Dendritic cell treated with granulocyte-macrophage colony-stimulating factor and Interleukin-4, amounts not matched to agents 40 ng/mL and 50 ng/mL, for 4 days (primary cell): ENCODE measurements at regions not wholly inside any gene's neighbourhood (a gene's known extent, or its start where the extent isn't known, plus 50 kb on each side); places are given as distances from the start of the nearest gene placed in this dataset.
"Not testable (repeated sequence)": the region's sequence is repeated elsewhere in the genome, so short reads cannot be mapped to it uniquely, and the experiment has no call there.

Experiments
- H3K27ac Mint-ChIP-seq: one replicate; pipeline ENCODE4 v1.8.0; 2022; ENCODE audit warnings: mild to moderate bottlenecking, mixed read lengths
- H3K27me3 Mint-ChIP-seq: one replicate; pipeline ENCODE4 v1.8.0; 2022; ENCODE audit warnings: mild to moderate bottlenecking, mixed read lengths
- H3K36me3 Mint-ChIP-seq: one replicate; pipeline ENCODE4 v1.8.0; 2022; ENCODE audit warnings: low read depth, mixed read lengths
- H3K4me1 Mint-ChIP-seq: one replicate; pipeline ENCODE4 v1.8.0; 2022; ENCODE audit warnings: low read depth, mixed read lengths
- H3K4me3 Mint-ChIP-seq: one replicate; pipeline ENCODE4 v1.8.0; 2022; ENCODE audit warnings: mild to moderate bottlenecking, moderate library complexity, mixed read lengths
- H3K9me3 Mint-ChIP-seq: one replicate; pipeline ENCODE4 v1.8.0; 2022; ENCODE audit warnings: mixed read lengths
- intact Hi-C: fragments of 100-400 bp; cut with micrococcal nuclease; formaldehyde crosslinking; loops from one replicate; pipeline ENCODE4 v1.15.0; 2022

- Mint-ChIP-seq H3K4me1 (no peaks in the 10 kb centered on the region), H3K4me3 (no peak overlapping the region), H3K36me3 (no peaks in the 10 kb centered on the region), H3K27me3 (no peaks in the 10 kb centered on the region), H3K9me3 (peaks cover 11% of the 10 kb centered on the region), H3K27ac (no peak overlapping the region)
- intact Hi-C loops = no loop called here
These were observed 974.4 kb downstream of the NXPH1 start for GRCh38 chr7:9407816-9408215.

GRCh38 chr7:9453521-9453920 is 1020.1 kb downstream of the NXPH1 start:
- no peak overlapping the region for H3K27ac Mint-ChIP-seq
- H3K4me3 Mint-ChIP-seq = no peak overlapping the region
- H3K4me1 Mint-ChIP-seq = no peaks in the 10 kb centered on the region
- no peaks in the 10 kb centered on the region for H3K36me3 Mint-ChIP-seq
- intact Hi-C loops = no loop called here
- no peaks in the 10 kb centered on the region for H3K27me3 Mint-ChIP-seq
- peaks cover 17% of the 10 kb centered on the region for H3K9me3 Mint-ChIP-seq

DNA sequence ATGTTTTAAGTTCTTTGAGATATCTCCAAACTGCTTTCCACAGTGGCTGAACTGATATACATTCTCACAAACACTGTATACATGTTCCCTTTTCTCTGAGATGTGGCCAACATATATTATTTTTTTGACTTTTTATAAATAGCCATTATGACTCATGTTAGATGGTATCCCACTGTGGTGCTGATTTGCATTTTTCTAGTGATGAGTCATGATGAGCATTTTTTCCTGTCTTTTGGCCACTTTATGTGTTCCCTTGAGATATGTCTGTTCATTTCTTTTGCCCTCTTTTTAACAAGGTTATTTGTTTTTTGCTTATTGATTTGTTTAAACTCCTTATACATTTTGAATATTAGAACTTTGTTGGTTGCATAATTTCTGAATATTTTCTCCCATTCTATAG is 1055.1 kb downstream of the NXPH1 start:
- H3K27ac Mint-ChIP-seq = no peak overlapping the region
- no peaks in the 10 kb centered on the region for H3K27me3 Mint-ChIP-seq
- intact Hi-C loops = no loop called here
- no peak overlapping the region for H3K4me3 Mint-ChIP-seq
- peaks cover 32% of the 10 kb centered on the region for H3K9me3 Mint-ChIP-seq
- no peaks in the 10 kb centered on the region for H3K36me3 Mint-ChIP-seq
- H3K4me1 Mint-ChIP-seq = no peaks in the 10 kb centered on the region

- no peak overlapping the region for H3K27ac Mint-ChIP-seq
- peaks cover 4% of the 10 kb centered on the region for H3K9me3 Mint-ChIP-seq
- no peaks in the 10 kb centered on the region for H3K4me1 Mint-ChIP-seq
These were observed 1064.9 kb downstream of the NXPH1 start for GRCh38 chr7:9498303-9498702.

GRCh38 chr7:9502269-9502668 is 1068.9 kb downstream of the NXPH1 start:
- H3K36me3 Mint-ChIP-seq = no peaks in the 10 kb centered on the region
- H3K4me3 Mint-ChIP-seq = no peak overlapping the region
- H3K9me3 Mint-ChIP-seq = no peaks in the 10 kb centered on the region
- H3K4me1 Mint-ChIP-seq = no peaks in the 10 kb centered on the region
- intact Hi-C loops = no loop called here
- no peaks in the 10 kb centered on the region for H3K27me3 Mint-ChIP-seq
- no peak overlapping the region for H3K27ac Mint-ChIP-seq

More at GRCh38 chr7:9498303-9498702, 1064.9 kb downstream of the NXPH1 start:
- H3K27me3 Mint-ChIP-seq = no peaks in the 10 kb centered on the region
- H3K36me3 Mint-ChIP-seq = no peaks in the 10 kb centered on the region
- intact Hi-C loops = no loop called here
- H3K4me3 Mint-ChIP-seq = no peak overlapping the region

GRCh38 chr7:9504678-9505077 is 1071.3 kb downstream of the NXPH1 start:
- no peak overlapping the region for H3K27ac Mint-ChIP-seq
- no peak overlapping the region for H3K4me3 Mint-ChIP-seq
- no peaks in the 10 kb centered on the region for H3K9me3 Mint-ChIP-seq
- no peaks in the 10 kb centered on the region for H3K27me3 Mint-ChIP-seq
- no peaks in the 10 kb centered on the region for H3K4me1 Mint-ChIP-seq
- no peaks in the 10 kb centered on the region for H3K36me3 Mint-ChIP-seq
- intact Hi-C loops = no loop called here

- Mint-ChIP-seq H3K4me1 (no peaks in the 10 kb centered on the region), H3K4me3 (no peak overlapping the region), H3K9me3 (no peaks in the 10 kb centered on the region), H3K27ac (no peak overlapping the region), H3K27me3 (no peaks in the 10 kb centered on the region), H3K36me3 (no peaks in the 10 kb centered on the region)
- intact Hi-C loops = no loop called here
These were observed 1072.1 kb downstream of the NXPH1 start for GRCh38 chr7:9505516-9505915.

DNA sequence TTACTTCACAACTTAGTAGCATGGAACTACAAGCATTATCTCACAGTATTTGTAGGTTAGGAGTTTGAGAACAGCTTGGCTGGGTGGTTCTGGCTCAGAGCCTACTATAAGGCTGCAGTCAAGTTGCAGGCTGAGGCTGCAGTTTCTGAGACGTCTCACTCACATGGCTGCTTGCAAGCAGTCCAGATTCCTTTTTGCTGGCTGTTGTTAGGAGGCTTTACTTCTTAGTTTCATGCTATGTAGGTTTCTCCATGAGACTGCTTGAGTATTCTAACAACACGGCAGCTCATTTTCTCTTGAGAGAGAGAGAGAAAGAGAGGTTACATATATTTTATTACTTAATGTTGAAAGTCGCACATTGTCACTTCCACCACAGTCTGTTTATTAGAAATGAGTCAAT is 1073.9 kb downstream of the NXPH1 start:
- Mint-ChIP-seq H3K4me3 (no peak overlapping the region), H3K27me3 (no peaks in the 10 kb centered on the region), H3K36me3 (no peaks in the 10 kb centered on the region), H3K27ac (no peak overlapping the region), H3K4me1 (no peaks in the 10 kb centered on the region), H3K9me3 (no peaks in the 10 kb centered on the region)
- intact Hi-C loops = no loop called here

- Mint-ChIP-seq H3K36me3 (no peaks in the 10 kb centered on the region), H3K4me3 (no peak overlapping the region), H3K4me1 (no peaks in the 10 kb centered on the region), H3K27me3 (no peaks in the 10 kb centered on the region), H3K9me3 (no peaks in the 10 kb centered on the region), H3K27ac (no peak overlapping the region)
- intact Hi-C loops = no loop called here
These were observed 1083.3 kb downstream of the NXPH1 start for GRCh38 chr7:9516662-9517061.

GRCh38 chr7:9523579-9523978 is 1090.2 kb downstream of the NXPH1 start:
- no peaks in the 10 kb centered on the region for H3K4me1 Mint-ChIP-seq
- intact Hi-C loops = no loop called here
- H3K36me3 Mint-ChIP-seq = no peaks in the 10 kb centered on the region
- no peaks in the 10 kb centered on the region for H3K9me3 Mint-ChIP-seq
- H3K4me3 Mint-ChIP-seq = no peak overlapping the region
- no peak overlapping the region for H3K27ac Mint-ChIP-seq
- H3K27me3 Mint-ChIP-seq = no peaks in the 10 kb centered on the region

DNA sequence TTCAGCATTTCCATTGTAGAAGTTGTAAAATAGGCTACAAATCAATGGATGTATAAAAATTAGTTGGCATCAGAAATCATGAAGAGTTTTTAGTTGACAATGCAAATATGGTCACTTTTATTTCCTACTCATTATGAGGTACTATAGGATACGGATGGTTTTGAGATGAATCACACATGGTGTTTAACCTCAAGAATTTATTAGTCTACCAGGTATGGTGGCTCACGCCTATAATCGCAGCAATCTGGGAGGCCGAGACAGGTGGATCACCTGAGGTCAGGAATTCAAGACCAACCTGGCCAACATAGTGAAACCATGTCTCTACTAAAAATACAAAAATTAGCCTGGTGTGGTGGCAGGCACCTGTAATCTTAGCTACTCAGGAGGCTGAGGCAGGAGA is 1119.0 kb downstream of the NXPH1 start:
- intact Hi-C loops, H3K36me3 Mint-ChIP-seq, H3K27me3 Mint-ChIP-seq, H3K4me1 Mint-ChIP-seq, H3K27ac Mint-ChIP-seq, H3K4me3 Mint-ChIP-seq: not testable (repeated sequence)
- H3K9me3 Mint-ChIP-seq = peaks cover 37% of the 10 kb centered on the region

DNA sequence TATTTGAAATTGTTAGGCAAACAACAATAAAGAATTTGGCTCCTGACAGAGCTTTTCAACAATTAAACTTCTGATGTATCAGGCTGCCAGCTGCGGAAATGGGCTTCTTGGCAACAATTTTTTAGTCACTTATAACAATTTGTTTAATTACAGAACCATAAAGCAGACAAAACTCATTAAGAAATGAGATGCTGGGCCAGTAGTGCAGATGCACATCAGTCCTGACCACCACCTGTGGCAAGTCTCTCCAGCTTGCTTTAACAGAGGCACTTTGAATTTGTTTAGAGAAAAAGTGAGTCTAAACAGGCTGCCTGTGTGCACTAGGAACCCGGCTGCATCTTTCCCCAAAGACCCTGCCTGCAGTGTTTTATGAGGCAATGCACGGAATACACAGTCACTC is 1124.4 kb downstream of the NXPH1 start:
- H3K4me1 Mint-ChIP-seq = no peaks in the 10 kb centered on the region
- no peaks in the 10 kb centered on the region for H3K27me3 Mint-ChIP-seq
- no peak overlapping the region for H3K4me3 Mint-ChIP-seq
- peaks cover 13% of the 10 kb centered on the region for H3K9me3 Mint-ChIP-seq
- H3K27ac Mint-ChIP-seq = no peak overlapping the region
- H3K36me3 Mint-ChIP-seq = no peaks in the 10 kb centered on the region
- intact Hi-C loops = no loop called here

- Mint-ChIP-seq H3K27me3 (no peaks in the 10 kb centered on the region), H3K4me1 (no peaks in the 10 kb centered on the region), H3K4me3 (no peak overlapping the region), H3K9me3 (peaks cover 6% of the 10 kb centered on the region), H3K27ac (no peak overlapping the region), H3K36me3 (no peaks in the 10 kb centered on the region)
- intact Hi-C loops = no loop called here
These were observed 1142.3 kb downstream of the NXPH1 start for GRCh38 chr7:9575716-9576115.

- intact Hi-C loops = no loop called here
- H3K4me1 Mint-ChIP-seq = no peaks in the 10 kb centered on the region
- H3K9me3 Mint-ChIP-seq = peaks cover 8% of the 10 kb centered on the region
- H3K36me3 Mint-ChIP-seq = no peaks in the 10 kb centered on the region
- H3K27me3 Mint-ChIP-seq = no peaks in the 10 kb centered on the region
- H3K27ac Mint-ChIP-seq = no peak overlapping the region
- no peak overlapping the region for H3K4me3 Mint-ChIP-seq
These were observed 1149.4 kb downstream of the NXPH1 start for GRCh38 chr7:9582824-9583223.

GRCh38 chr7:9598411-9598810 is 1165.0 kb downstream of the NXPH1 start:
- H3K36me3 Mint-ChIP-seq = no peaks in the 10 kb centered on the region
- no peak overlapping the region for H3K27ac Mint-ChIP-seq
- intact Hi-C loops = no loop called here
- H3K4me1 Mint-ChIP-seq = no peaks in the 10 kb centered on the region
- H3K9me3 Mint-ChIP-seq = peaks cover 15% of the 10 kb centered on the region
- H3K4me3 Mint-ChIP-seq = no peak overlapping the region
- H3K27me3 Mint-ChIP-seq = no peaks in the 10 kb centered on the region
